Activated naive CD4-positive, alpha-beta T cell treated with anti-CD3 and anti-CD28 coated beads, Interleukin-2, amount 50 U/mL, for 24 hours (primary cell): ENCODE measurements at regions not wholly inside any gene's neighbourhood (a gene's known extent, or its start where the extent isn't known, plus 50 kb on each side); places are given as distances from the start of the nearest gene placed in this dataset.
"Not testable (repeated sequence)": the region's sequence is repeated elsewhere in the genome, so short reads cannot be mapped to it uniquely, and the experiment has no call there.

Experiments used
- H3K27ac Mint-ChIP-seq: one replicate; pipeline ENCODE4 v1.8.0; 2021; ENCODE audit warnings: mild to moderate bottlenecking, mixed read lengths
- H3K27me3 Mint-ChIP-seq: one replicate; pipeline ENCODE4 v1.8.0; 2021; ENCODE audit warnings: mixed read lengths
- H3K36me3 Mint-ChIP-seq: one replicate; pipeline ENCODE4 v1.8.0; 2021; ENCODE audit warnings: mixed read lengths
- H3K4me1 Mint-ChIP-seq: one replicate; pipeline ENCODE4 v1.8.0; 2021; ENCODE audit warnings: mixed read lengths
- H3K4me3 Mint-ChIP-seq: one replicate; pipeline ENCODE4 v1.8.0; 2021; ENCODE audit warnings: mild to moderate bottlenecking, mixed read lengths
- H3K9me3 Mint-ChIP-seq: one replicate; pipeline ENCODE4 v1.8.0; 2021; ENCODE audit warnings: mixed read lengths

DNA sequence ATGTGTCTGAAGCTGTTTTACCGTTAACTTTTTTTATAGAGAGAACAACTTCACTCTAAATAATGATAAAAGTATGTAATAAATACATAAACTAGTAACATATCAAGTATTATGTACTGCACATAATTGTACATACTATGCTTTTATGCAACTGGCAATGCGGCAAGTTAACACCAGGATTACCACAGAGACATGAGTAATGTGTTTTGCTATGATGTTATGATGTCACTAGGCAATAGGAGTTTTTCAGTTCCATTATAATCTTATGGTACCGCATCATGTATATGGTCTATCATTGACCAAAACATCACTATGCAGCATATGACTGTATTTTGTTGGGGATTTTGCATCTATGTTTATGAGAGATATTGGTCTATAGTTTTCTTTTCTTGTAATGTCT lies 326.4 kb upstream of the TARS1 start:
- Mint-ChIP-seq H3K9me3 (peaks cover 10% of the 10 kb centered on the region), H3K27me3 (no peaks in the 10 kb centered on the region), H3K36me3 (no peaks in the 10 kb centered on the region), H3K4me3 (no peak overlapping the region), H3K27ac (no peak overlapping the region), H3K4me1 (no peaks in the 10 kb centered on the region)

DNA sequence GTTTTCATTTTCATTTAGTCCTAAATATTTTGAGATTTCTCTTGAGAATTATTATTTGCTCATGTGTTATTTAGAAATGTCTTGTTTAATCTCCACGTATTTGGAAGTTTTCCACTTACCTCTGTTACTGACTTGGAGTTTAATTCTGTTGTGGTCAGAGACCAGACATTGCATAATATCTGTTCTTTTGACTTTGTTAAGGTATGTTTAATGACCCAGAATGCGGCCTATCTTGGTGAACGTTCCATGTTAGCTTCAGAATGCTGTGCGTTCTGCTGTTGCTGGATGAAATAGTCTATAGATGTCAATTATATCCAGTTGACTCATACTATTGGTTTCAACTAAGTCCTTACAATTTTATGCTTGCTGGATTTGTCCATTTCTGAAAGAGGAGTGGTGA lies 325.3 kb upstream of the TARS1 start:
- Mint-ChIP-seq H3K4me3 (no peak overlapping the region), H3K27me3 (no peaks in the 10 kb centered on the region), H3K9me3 (peaks cover 10% of the 10 kb centered on the region), H3K36me3 (no peaks in the 10 kb centered on the region), H3K4me1 (no peaks in the 10 kb centered on the region), H3K27ac (no peak overlapping the region)

DNA sequence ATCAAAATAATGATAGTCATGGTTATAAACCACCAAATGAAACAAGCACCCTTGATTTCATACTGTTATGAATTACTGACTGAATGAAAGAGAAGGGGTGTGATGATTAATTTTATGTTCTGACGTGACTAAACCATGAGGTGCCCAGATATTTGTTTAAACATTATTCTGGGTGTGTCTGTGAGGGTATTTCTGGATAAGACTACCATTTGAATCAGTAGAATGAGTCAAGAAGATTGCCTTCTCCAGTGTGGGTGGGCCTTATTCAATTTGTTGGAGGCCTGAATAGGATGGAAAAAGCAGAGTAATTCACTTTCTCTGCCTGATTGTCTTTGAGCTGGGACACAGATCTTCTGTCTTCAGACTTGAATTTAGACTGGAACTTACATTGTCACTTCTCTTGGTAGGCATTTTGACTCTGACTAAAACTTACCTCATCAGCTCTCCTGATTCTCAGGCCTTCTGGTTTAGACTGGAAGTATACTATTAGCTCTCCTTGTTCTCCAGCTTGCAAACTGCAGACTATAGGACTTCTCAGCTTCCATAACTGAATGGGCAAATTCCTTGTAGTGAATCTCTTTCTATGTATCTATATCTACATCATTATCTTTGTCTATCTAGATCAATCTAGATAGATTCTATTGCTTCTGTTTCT lies 321.9 kb upstream of the TARS1 start:
- H3K36me3 Mint-ChIP-seq, result no peaks in the 10 kb centered on the region
- no peaks in the 10 kb centered on the region for H3K4me1 Mint-ChIP-seq
- H3K9me3 Mint-ChIP-seq, result peaks cover 10% of the 10 kb centered on the region
- H3K27ac Mint-ChIP-seq, result no peak overlapping the region
- no peaks in the 10 kb centered on the region for H3K27me3 Mint-ChIP-seq
- no peak overlapping the region for H3K4me3 Mint-ChIP-seq

DNA sequence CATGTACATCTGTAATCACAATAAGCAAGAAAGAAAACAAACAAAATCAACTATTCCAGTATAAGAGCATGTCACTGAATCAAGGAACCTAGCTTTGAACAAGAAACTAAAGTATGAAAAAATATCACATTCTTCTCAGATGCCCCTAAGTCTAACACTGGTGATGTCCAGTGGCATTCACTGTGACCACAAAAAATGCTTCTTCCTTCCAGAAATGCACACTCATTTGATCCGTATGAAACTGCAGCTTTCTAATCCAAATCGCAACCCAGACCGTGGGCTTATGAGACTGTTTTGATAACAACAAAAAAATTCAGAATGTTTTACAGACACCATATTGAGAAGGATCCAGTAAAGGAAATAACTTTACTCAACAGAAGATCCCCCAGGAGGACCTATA lies 320.1 kb upstream of the TARS1 start:
- no peak overlapping the region for H3K27ac Mint-ChIP-seq
- no peaks in the 10 kb centered on the region for H3K4me1 Mint-ChIP-seq
- no peaks in the 10 kb centered on the region for H3K27me3 Mint-ChIP-seq
- peaks cover 10% of the 10 kb centered on the region for H3K9me3 Mint-ChIP-seq
- no peak overlapping the region for H3K4me3 Mint-ChIP-seq
- H3K36me3 Mint-ChIP-seq, result no peaks in the 10 kb centered on the region

GRCh38 chr5:33129309-33129708 lies 311.5 kb upstream of the TARS1 start:
- H3K36me3 Mint-ChIP-seq, result no peaks in the 10 kb centered on the region
- H3K27me3 Mint-ChIP-seq, result no peaks in the 10 kb centered on the region
- no peak overlapping the region for H3K4me3 Mint-ChIP-seq
- no peaks in the 10 kb centered on the region for H3K4me1 Mint-ChIP-seq
- H3K27ac Mint-ChIP-seq, result no peak overlapping the region
- H3K9me3 Mint-ChIP-seq, result peaks cover 7% of the 10 kb centered on the region

- Mint-ChIP-seq H3K9me3 (peaks cover 27% of the 10 kb centered on the region), H3K4me1 (no peaks in the 10 kb centered on the region), H3K27ac (no peak overlapping the region), H3K4me3 (no peak overlapping the region), H3K27me3 (no peaks in the 10 kb centered on the region), H3K36me3 (peaks cover 1% of the 10 kb centered on the region)
Measured at GRCh38 chr5:33136785-33137184, 304.0 kb upstream of the TARS1 start.

GRCh38 chr5:33138145-33138544 lies 302.6 kb upstream of the TARS1 start:
- H3K9me3 Mint-ChIP-seq, result peaks cover 32% of the 10 kb centered on the region
- not testable (repeated sequence) for H3K4me3 Mint-ChIP-seq, H3K4me1 Mint-ChIP-seq, H3K27ac Mint-ChIP-seq, H3K36me3 Mint-ChIP-seq, H3K27me3 Mint-ChIP-seq

- Mint-ChIP-seq H3K27me3 (no peaks in the 10 kb centered on the region), H3K27ac (no peak overlapping the region), H3K36me3 (no peaks in the 10 kb centered on the region), H3K4me1 (no peaks in the 10 kb centered on the region), H3K4me3 (no peak overlapping the region), H3K9me3 (peaks cover 15% of the 10 kb centered on the region)
Measured at GRCh38 chr5:33143405-33144123, 297.2 kb upstream of the TARS1 start.

- no peaks in the 10 kb centered on the region for H3K36me3 Mint-ChIP-seq
- H3K9me3 Mint-ChIP-seq, result peaks cover 9% of the 10 kb centered on the region
- H3K4me1 Mint-ChIP-seq, result no peaks in the 10 kb centered on the region
- no peak overlapping the region for H3K4me3 Mint-ChIP-seq
- no peaks in the 10 kb centered on the region for H3K27me3 Mint-ChIP-seq
- no peak overlapping the region for H3K27ac Mint-ChIP-seq
Measured at GRCh38 chr5:33146881-33147280, 293.9 kb upstream of the TARS1 start.

- H3K27me3 Mint-ChIP-seq, result no peaks in the 10 kb centered on the region
- H3K4me3 Mint-ChIP-seq, result no peak overlapping the region
Measured at GRCh38 chr5:33148076-33148513, 292.7 kb upstream of the TARS1 start.

DNA sequence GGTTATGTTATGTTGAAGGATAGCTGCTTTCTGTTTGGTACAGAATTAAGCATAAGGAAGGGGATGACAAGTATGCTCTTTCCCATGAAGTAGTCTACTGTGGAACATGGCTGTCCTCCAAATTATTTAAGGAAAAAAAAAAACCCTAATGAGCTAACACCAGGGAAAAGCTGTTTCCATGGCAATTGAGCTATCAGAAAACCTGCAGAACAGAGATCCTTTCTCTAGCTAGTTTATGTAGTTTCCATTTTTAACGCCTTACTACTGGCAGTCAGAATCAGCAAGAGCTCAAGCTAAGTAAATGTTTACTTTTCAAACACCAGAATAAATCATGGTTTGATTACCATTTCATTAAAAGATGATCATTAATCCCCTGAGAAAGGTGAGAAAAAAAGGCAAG lies 287.4 kb upstream of the TARS1 start:
- H3K36me3 Mint-ChIP-seq, result no peaks in the 10 kb centered on the region
- H3K27ac Mint-ChIP-seq, result no peak overlapping the region
- H3K9me3 Mint-ChIP-seq, result no peaks in the 10 kb centered on the region
- H3K4me3 Mint-ChIP-seq, result no peak overlapping the region
- H3K4me1 Mint-ChIP-seq, result no peaks in the 10 kb centered on the region
- H3K27me3 Mint-ChIP-seq, result no peaks in the 10 kb centered on the region

More at GRCh38 chr5:33148076-33148513, 292.7 kb upstream of the TARS1 start:
- H3K9me3 Mint-ChIP-seq, result peaks cover 5% of the 10 kb centered on the region
- no peaks in the 10 kb centered on the region for H3K36me3 Mint-ChIP-seq
- no peak overlapping the region for H3K27ac Mint-ChIP-seq
- no peaks in the 10 kb centered on the region for H3K4me1 Mint-ChIP-seq

DNA sequence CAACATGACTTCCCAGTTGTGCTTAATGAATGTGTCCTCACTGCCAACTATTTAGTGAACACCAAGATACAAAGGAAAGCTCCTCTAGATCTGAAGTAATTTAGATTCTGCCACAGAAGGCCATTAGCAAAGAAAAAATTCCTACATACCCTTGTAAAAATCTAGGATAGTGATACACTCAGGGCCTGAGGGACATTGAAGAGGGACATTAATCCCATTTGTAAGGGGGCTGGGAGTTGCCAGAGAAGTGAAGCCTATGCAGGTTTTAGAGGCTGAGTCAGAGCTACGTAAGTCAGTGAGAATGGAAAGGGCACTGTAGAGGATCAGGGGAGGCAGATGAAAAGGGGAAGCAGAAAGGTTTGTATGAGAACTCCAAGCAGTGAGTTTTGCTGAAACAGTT lies 286.9 kb upstream of the TARS1 start:
- H3K27ac Mint-ChIP-seq, result no peak overlapping the region
- H3K36me3 Mint-ChIP-seq, result no peaks in the 10 kb centered on the region
- no peak overlapping the region for H3K4me3 Mint-ChIP-seq
- no peaks in the 10 kb centered on the region for H3K9me3 Mint-ChIP-seq
- no peaks in the 10 kb centered on the region for H3K4me1 Mint-ChIP-seq
- no peaks in the 10 kb centered on the region for H3K27me3 Mint-ChIP-seq

- Mint-ChIP-seq H3K36me3 (no peaks in the 10 kb centered on the region), H3K4me1 (no peaks in the 10 kb centered on the region), H3K27ac (no peak overlapping the region), H3K4me3 (no peak overlapping the region), H3K9me3 (no peaks in the 10 kb centered on the region), H3K27me3 (no peaks in the 10 kb centered on the region)
Measured at GRCh38 chr5:33160871-33161270, 279.9 kb upstream of the TARS1 start.

DNA sequence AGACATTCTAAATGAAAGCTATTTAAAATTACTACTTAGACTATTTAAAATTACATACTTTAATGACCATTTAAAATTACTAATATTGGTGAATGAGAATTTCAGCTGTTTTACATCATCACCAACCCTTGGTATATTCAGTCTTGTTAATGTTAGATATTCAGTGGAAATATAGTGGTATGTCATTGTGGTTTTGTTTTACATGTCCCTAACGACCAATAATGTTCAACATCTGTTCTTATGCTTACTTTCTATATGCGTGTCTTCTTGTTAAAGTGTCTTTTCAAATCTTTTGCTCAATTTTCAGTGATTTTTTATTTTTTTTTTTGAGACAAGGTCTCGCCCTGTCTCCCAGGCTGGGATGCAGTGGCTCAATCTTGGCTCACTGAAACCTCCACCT lies 279.3 kb upstream of the TARS1 start:
- Mint-ChIP-seq H3K4me3 (no peak overlapping the region), H3K27me3 (no peaks in the 10 kb centered on the region), H3K9me3 (no peaks in the 10 kb centered on the region), H3K36me3 (no peaks in the 10 kb centered on the region), H3K27ac (no peak overlapping the region), H3K4me1 (no peaks in the 10 kb centered on the region)

GRCh38 chr5:33162057-33162456 lies 278.7 kb upstream of the TARS1 start:
- H3K4me3 Mint-ChIP-seq, result no peak overlapping the region

DNA sequence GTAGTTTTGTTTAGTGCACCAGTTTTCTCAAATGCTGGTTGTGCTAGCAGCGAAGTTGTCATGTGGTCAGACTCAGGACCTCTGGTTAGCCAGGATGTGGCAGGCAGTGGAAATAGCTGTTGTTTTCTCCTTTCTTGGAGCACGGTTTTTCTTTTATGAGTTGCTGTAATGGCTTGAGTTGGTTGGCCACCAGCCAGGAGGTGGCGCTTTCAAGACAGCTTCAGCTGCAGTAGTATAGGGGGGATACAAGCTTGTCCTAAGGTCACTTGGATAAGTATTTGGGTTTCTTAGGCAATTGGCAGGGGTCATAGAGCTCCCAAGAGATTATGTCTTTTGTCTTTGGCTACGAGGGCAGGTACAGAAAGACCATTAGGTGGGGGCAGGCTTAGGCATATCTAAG lies 274.2 kb upstream of the TARS1 start:
- peaks cover 19% of the 10 kb centered on the region for H3K9me3 Mint-ChIP-seq
- no peak overlapping the region for H3K4me3 Mint-ChIP-seq
- H3K36me3 Mint-ChIP-seq, result no peaks in the 10 kb centered on the region
- no peaks in the 10 kb centered on the region for H3K27me3 Mint-ChIP-seq
- no peaks in the 10 kb centered on the region for H3K4me1 Mint-ChIP-seq
- no peak overlapping the region for H3K27ac Mint-ChIP-seq

More at GRCh38 chr5:33162057-33162456, 278.7 kb upstream of the TARS1 start:
- Mint-ChIP-seq H3K36me3 (no peaks in the 10 kb centered on the region), H3K27ac (no peak overlapping the region), H3K27me3 (no peaks in the 10 kb centered on the region), H3K4me1 (no peaks in the 10 kb centered on the region), H3K9me3 (no peaks in the 10 kb centered on the region)

GRCh38 chr5:33166948-33167347 lies 273.8 kb upstream of the TARS1 start:
- H3K36me3 Mint-ChIP-seq, result no peaks in the 10 kb centered on the region
- H3K9me3 Mint-ChIP-seq, result peaks cover 19% of the 10 kb centered on the region
- H3K4me3 Mint-ChIP-seq, result no peak overlapping the region
- H3K27ac Mint-ChIP-seq, result no peak overlapping the region
- H3K4me1 Mint-ChIP-seq, result no peaks in the 10 kb centered on the region
- no peaks in the 10 kb centered on the region for H3K27me3 Mint-ChIP-seq
